Stimulated activated CD8-positive, alpha-beta memory T cell treated with anti-CD3 and anti-CD28 coated beads, Interleukin-4, amount 100 ng/mL, for 48 hours (primary cell): ENCODE measurements at regions not wholly inside any gene's neighbourhood (a gene's known extent, or its start where the extent isn't known, plus 50 kb on each side); places are given as distances from the start of the nearest gene placed in this dataset.
"Not testable (repeated sequence)": the region's sequence is repeated elsewhere in the genome, so short reads cannot be mapped to it uniquely, and the experiment has no call there.

Experiments used
- DNase-seq: peaks from one replicate; pipeline ENCODE4 v3.0.0-alpha.2; 2020

GRCh38 chr1:610538-610937 is 75.9 kb downstream of the OR4F16 start:
- DNase-seq = not testable (repeated sequence)

DNA sequence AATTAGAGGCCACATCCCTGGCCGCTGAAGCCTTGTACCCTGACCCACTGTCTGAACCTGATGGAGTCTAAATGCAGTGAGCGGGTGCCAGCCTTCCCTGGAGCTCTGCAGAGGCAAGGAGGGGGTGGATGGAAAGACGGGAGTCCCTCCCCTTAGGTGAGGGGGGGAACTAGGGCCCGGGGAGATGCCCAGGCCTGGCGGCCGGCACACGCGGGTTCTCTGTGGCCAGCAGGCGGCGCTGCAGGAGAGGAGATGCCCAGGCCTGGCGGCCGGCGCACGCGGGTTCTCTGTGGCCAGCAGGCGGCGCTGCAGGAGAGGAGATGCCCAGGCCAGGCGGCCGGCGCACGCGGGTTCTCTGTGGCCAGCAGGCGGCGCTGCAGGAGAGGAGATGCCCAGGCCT is 77.3 kb downstream of the OR4F16 start:
- not testable (repeated sequence) for DNase-seq

DNA sequence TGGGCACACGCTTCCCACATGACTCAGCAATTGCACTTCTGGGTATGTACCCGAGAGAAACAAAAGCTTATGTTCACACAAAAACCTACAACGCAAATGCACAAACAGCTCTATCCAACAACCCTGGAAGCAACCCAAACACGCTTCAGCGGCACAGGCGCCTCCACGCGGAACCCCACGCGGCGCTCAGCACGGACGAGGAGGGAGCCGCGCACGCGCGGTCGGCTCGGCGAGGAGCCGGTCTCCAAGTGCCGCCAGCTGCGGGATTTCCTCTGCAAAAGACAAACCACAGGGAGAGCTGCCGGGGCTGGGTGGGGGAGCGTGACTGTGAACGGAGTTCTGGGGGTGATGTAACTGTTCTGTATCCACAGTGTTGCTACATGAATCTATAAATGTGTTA is 81.2 kb downstream of the OR4F16 start:
- DNase-seq = peak; percentile 24

- not testable (repeated sequence) for DNase-seq
These were observed 98.2 kb downstream of the OR4F16 start for GRCh38 chr1:588211-588610.

DNA sequence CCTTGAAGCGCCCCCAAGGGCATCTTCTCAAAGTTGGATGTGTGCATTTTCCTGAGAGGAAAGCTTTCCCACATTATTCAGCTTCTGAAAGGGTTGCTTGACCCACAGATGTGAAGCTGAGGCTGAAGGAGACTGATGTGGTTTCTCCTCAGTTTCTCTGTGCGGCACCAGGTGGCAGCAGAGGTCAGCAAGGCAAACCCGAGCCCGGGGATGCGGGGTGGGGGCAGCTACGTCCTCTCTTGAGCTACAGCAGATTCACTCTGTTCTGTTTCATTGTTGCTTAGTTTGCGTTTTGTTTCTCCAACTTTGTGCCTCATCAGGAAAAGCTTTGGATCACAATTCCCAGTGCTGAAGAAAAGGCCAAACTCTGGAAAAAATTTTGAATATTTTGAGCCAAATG is 100.5 kb downstream of the OR4F16 start:
- peak; percentile 80 for DNase-seq
